ENCODE measurements at regions not wholly inside any gene's neighbourhood (a gene's known extent, or its start where the extent isn't known, plus 50 kb on each side); places are given as distances from the start of the nearest gene placed in this dataset.

DNA sequence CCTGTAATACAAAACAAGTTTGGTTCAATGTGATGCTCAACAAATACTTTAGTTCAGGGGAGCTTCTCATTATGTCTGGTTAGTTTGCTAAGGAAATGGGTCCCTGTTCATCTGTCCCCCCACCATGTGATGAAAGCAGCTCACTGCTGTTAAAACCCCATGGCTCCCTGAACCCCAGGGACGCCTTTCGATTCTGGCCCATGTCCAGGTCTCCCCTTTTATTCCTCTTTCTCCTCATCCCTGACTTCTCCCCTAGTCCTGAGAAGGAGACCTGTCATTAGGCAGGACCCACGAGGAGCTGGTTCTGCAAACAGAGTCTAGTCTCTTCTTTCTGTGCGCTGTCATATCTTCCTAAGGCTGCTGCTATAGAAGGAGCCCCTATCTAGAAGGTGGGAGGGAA, 213.3 kb upstream of the OSR1 start:
- TF ChIP-seq YY1 (IDR thresholded peaks at IDR 0.05; ENCODE audit: insufficient read depth, insufficient read length) (no peak), SUZ12 (IDR thresholded peaks at IDR 0.05; ENCODE audit: extremely low read depth, insufficient read depth, insufficient read length) (no peak)
